Lower leg skin (tissue), 3 donors: ENCODE measurements at regions not wholly inside any gene's neighbourhood (a gene's known extent, or its start where the extent isn't known, plus 50 kb on each side); places are given as distances from the start of the nearest gene placed in this dataset.

Experiments used
- CTCF ChIP-seq, 3 donors: fragments of 450-650 bp; IDR thresholded peaks; one replicate each; pipeline ENCODE4 v1.5.1; 2016; ENCODE audit warnings: antibody characterized with exemption in 3 of 3, mild to moderate bottlenecking in 3 of 3, moderate library complexity in 2 of 3
- POLR2A ChIP-seq, 2 donors: fragments of 450-650 bp; IDR thresholded peaks; one replicate each; pipeline ENCODE4 v1.6.1; 2016 to 2017; ENCODE audit warnings: antibody characterized with exemption in 2 of 2, mild to moderate bottlenecking in 1 of 2, moderate library complexity in 1 of 2

DNA sequence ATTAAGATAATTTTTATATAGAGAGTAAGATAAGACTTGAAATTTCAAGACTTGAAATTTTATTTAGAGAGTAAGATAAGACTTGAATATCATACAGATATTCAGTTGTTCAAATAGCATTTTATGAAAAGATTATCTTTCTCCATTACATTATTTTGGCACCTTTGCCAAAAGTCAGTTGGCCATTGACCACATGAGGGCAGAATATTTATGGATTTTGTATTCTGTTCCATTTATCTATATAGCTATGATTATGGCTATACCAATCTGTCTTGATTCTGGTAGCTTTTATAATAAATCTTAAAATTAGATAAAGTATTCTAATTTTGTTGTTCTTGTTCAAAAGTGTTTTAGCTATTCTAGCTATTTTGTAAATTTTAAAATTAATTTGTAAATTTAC, 537.9 kb upstream of the GJE1 start:
- TF ChIP-seq CTCF (IDR thresholded peaks at IDR 0.05): no peak
- TF ChIP-seq POLR2A (IDR thresholded peaks at IDR 0.05): no peak
